ENCODE measurements at regions not wholly inside any gene's neighbourhood (a gene's known extent, or its start where the extent isn't known, plus 50 kb on each side); places are given as distances from the start of the nearest gene placed in this dataset.

DNA sequence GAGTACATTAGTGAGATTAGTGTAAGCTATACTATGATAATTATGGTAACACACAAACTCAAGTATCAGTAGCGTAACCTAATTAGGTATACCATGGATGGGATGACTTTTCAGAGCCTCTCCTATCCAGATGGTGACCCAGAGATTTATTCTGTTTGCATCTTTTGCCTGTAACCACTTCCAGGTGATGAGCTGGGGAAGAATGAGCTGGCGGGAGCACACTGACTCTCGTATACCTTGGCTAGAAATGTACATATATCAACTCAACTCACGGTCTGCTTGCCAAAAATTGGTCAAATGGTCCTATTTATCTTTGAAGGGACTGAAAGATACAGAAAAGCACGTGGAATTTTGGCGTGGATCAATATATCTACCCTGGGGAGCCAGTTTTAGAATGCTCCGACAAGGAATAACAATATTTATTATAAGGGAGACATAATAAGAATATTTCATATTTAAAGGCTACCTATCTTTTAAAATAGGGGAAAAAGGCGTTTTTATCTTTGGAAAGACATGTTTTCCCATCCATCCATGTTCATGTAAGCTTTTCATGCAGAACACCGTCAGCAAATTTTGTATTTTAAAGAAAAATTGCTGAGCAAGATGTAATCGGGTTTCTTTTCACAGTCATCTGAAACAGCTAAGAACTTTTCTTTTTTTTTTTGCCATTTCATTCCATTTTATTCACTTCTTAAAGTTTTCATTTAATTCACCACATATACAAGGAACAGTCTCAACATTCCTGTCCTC is 502.6 kb upstream of the CBLB start:
- TF ChIP-seq TOX (CRISPR knock-in tag; IDR thresholded peaks at IDR 0.05; ENCODE audit: borderline replicate concordance) (no peak), ZFP3 (CRISPR knock-in tag; IDR thresholded peaks at IDR 0.05) (no peak)
- no peak; the same call in 2 of the 3 replicates for ATAC-seq

DNA sequence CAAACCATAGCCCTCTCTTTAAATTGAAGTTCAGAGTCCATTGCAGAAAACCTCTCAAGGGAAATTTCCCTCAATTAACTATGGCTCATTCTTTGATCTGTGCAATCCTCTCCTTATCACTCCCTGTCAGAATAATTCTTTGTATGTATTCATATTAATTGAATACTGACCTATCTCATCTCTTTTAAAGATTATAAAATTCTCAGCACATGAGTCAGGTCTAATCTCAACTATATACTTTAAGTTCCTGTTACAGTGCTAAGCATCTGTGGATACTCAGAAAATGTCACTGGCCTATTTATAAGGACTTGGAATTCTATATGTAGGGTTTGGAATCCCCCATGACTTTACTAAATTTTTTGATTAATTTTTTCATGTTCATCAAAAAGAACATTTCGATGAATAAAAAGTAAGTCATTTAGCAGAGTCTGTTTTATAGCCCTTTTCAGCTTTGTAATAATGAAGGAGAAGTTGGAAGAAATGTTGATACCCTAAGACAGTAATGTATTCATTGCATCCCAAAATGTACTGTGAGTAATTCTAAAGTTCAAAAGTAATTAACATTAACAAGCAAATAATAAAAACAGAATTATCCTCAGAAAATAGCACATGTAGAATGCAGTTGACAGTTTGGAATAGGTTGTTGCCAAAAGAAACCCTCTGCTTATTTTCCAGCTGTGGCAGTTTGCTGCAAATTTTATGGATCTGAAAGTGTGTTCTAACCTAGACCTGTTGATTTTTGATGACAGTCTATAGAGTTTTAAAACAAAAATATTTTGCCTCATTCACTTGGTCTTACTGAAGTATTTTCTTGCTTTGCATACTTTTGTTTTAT is 503.4 kb upstream of the CBLB start:
- ATAC-seq: peak; percentile 88
- TF ChIP-seq ZNF565 (CRISPR knock-in tag; conservative IDR thresholded peaks at IDR 0.05; ENCODE audit: low read depth) (no peak), ARNTL (CRISPR knock-in tag; IDR thresholded peaks at IDR 0.05; ENCODE audit: borderline replicate concordance, low read depth) (no peak), ZNF70 (CRISPR knock-in tag; IDR thresholded peaks at IDR 0.05) (no peak), ZFP30 (CRISPR knock-in tag; IDR thresholded peaks at IDR 0.05) (no peak), OSR1 (CRISPR knock-in tag; IDR thresholded peaks at IDR 0.05) (no peak), TCF4 (CRISPR knock-in tag; IDR thresholded peaks at IDR 0.05; ENCODE audit: borderline replicate concordance) (peak; percentile 56; the same call in 1 of the 2 replicates), ZNF8 (CRISPR knock-in tag; IDR thresholded peaks at IDR 0.05) (no peak), GLIS3 (CRISPR knock-in tag; IDR thresholded peaks at IDR 0.05) (no peak), PPARA (CRISPR knock-in tag; IDR thresholded peaks at IDR 0.05; ENCODE audit: borderline replicate concordance) (no peak), ZC3H10 (CRISPR knock-in tag; IDR thresholded peaks at IDR 0.05) (peak; percentile 71; the same call in 1 of the 2 replicates), TOX (CRISPR knock-in tag; IDR thresholded peaks at IDR 0.05; ENCODE audit: borderline replicate concordance) (peak; percentile 66; the same call in 1 of the 2 replicates), SNAI2 (CRISPR knock-in tag; IDR thresholded peaks at IDR 0.05) (no peak), ZFP3 (CRISPR knock-in tag; IDR thresholded peaks at IDR 0.05) (no peak), ISL1 (CRISPR knock-in tag; IDR thresholded peaks at IDR 0.05) (peak; percentile 98), RARB (CRISPR knock-in tag; IDR thresholded peaks at IDR 0.05) (no peak), ESRRG (CRISPR knock-in tag; IDR thresholded peaks at IDR 0.05) (0 out of 2 replicates have a peak, but pooled peaks have one; percentile 60), CSDC2 (CRISPR knock-in tag; IDR thresholded peaks at IDR 0.05) (no peak), BACH2 (CRISPR knock-in tag; IDR thresholded peaks at IDR 0.05; ENCODE audit: borderline replicate concordance) (no peak)
- TF ChIP-seq, protein P1, sequence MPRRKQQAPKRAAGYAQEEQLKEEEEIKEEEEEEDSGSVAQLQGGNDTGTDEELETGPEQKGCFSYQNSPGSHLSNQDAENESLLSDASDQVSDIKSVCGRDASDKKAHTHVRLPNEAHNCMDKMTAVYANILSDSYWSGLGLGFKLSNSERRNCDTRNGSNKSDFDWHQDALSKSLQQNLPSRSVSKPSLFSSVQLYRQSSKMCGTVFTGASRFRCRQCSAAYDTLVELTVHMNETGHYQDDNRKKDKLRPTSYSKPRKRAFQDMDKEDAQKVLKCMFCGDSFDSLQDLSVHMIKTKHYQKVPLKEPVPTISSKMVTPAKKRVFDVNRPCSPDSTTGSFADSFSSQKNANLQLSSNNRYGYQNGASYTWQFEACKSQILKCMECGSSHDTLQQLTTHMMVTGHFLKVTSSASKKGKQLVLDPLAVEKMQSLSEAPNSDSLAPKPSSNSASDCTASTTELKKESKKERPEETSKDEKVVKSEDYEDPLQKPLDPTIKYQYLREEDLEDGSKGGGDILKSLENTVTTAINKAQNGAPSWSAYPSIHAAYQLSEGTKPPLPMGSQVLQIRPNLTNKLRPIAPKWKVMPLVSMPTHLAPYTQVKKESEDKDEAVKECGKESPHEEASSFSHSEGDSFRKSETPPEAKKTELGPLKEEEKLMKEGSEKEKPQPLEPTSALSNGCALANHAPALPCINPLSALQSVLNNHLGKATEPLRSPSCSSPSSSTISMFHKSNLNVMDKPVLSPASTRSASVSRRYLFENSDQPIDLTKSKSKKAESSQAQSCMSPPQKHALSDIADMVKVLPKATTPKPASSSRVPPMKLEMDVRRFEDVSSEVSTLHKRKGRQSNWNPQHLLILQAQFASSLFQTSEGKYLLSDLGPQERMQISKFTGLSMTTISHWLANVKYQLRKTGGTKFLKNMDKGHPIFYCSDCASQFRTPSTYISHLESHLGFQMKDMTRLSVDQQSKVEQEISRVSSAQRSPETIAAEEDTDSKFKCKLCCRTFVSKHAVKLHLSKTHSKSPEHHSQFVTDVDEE (CRISPR knock-in tag; IDR thresholded peaks at IDR 0.05): no peak
- TF ChIP-seq, protein P2, sequence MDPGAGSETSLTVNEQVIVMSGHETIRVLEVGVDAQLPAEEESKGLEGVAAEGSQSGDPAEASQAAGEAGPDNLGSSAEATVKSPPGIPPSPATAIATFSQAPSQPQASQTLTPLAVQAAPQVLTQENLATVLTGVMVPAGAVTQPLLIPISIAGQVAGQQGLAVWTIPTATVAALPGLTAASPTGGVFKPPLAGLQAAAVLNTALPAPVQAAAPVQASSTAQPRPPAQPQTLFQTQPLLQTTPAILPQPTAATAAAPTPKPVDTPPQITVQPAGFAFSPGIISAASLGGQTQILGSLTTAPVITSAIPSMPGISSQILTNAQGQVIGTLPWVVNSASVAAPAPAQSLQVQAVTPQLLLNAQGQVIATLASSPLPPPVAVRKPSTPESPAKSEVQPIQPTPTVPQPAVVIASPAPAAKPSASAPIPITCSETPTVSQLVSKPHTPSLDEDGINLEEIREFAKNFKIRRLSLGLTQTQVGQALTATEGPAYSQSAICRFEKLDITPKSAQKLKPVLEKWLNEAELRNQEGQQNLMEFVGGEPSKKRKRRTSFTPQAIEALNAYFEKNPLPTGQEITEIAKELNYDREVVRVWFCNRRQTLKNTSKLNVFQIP (CRISPR knock-in tag; IDR thresholded peaks at IDR 0.05; ENCODE audit: borderline replicate concordance, low read depth): peak; percentile 5; the same call in 1 of the 2 replicates
- TF ChIP-seq, protein P3, sequence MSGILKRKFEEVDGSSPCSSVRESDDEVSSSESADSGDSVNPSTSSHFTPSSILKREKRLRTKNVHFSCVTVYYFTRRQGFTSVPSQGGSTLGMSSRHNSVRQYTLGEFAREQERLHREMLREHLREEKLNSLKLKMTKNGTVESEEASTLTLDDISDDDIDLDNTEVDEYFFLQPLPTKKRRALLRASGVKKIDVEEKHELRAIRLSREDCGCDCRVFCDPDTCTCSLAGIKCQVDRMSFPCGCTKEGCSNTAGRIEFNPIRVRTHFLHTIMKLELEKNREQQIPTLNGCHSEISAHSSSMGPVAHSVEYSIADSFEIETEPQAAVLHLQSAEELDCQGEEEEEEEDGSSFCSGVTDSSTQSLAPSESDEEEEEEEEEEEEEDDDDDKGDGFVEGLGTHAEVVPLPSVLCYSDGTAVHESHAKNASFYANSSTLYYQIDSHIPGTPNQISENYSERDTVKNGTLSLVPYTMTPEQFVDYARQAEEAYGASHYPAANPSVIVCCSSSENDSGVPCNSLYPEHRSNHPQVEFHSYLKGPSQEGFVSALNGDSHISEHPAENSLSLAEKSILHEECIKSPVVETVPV (CRISPR knock-in tag; IDR thresholded peaks at IDR 0.05): peak; percentile 81; the same call in 1 of the 2 replicates
- TF ChIP-seq, protein P4, sequence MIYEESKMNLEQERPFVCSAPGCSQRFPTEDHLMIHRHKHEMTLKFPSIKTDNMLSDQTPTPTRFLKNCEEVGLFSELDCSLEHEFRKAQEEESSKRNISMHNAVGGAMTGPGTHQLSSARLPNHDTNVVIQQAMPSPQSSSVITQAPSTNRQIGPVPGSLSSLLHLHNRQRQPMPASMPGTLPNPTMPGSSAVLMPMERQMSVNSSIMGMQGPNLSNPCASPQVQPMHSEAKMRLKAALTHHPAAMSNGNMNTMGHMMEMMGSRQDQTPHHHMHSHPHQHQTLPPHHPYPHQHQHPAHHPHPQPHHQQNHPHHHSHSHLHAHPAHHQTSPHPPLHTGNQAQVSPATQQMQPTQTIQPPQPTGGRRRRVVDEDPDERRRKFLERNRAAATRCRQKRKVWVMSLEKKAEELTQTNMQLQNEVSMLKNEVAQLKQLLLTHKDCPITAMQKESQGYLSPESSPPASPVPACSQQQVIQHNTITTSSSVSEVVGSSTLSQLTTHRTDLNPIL (CRISPR knock-in tag; IDR thresholded peaks at IDR 0.05; ENCODE audit: low read depth): peak; percentile 96
- TF ChIP-seq, protein P5, sequence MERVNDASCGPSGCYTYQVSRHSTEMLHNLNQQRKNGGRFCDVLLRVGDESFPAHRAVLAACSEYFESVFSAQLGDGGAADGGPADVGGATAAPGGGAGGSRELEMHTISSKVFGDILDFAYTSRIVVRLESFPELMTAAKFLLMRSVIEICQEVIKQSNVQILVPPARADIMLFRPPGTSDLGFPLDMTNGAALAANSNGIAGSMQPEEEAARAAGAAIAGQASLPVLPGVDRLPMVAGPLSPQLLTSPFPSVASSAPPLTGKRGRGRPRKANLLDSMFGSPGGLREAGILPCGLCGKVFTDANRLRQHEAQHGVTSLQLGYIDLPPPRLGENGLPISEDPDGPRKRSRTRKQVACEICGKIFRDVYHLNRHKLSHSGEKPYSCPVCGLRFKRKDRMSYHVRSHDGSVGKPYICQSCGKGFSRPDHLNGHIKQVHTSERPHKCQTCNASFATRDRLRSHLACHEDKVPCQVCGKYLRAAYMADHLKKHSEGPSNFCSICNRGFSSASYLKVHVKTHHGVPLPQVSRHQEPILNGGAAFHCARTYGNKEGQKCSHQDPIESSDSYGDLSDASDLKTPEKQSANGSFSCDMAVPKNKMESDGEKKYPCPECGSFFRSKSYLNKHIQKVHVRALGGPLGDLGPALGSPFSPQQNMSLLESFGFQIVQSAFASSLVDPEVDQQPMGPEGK (CRISPR knock-in tag; IDR thresholded peaks at IDR 0.05; ENCODE audit: borderline replicate concordance): peak; percentile 78

All from SK-N-SH treated with all-trans-retinoic acid at 6 μM for 48 hours (cell line).